ENCODE measurements at regions not wholly inside any gene's neighbourhood (a gene's known extent, or its start where the extent isn't known, plus 50 kb on each side); places are given as distances from the start of the nearest gene placed in this dataset.

GRCh38 chr2:107385921-107386320 is 440.8 kb upstream of the RGPD4 start:
- ATAC-seq (no peak), DNase-seq (ENCODE audit: low spot score in 2 of 2) (no peak)
- Mint-ChIP-seq H3K27ac (no peak overlapping the region), H3K9me3 (peaks cover 27 to 32% of the 10 kb centered on the region in 2 donors), H3K36me3 (no peaks in the 10 kb centered on the region)

GRCh38 chr2:107392241-107392704 is 434.4 kb upstream of the RGPD4 start:
- DNase-seq (ENCODE audit: low spot score in 2 of 2) (no peak), ATAC-seq (no peak)
- Mint-ChIP-seq H3K27ac (no peak overlapping the region), H3K9me3 (peaks cover 14 to 16% of the 10 kb centered on the region in 2 donors), H3K36me3 (no peaks in the 10 kb centered on the region)

- ATAC-seq = no peak
- H3K36me3 Mint-ChIP-seq = no peaks in the 10 kb centered on the region
- peaks cover 6 to 13% of the 10 kb centered on the region in 2 donors for H3K9me3 Mint-ChIP-seq
Measured at GRCh38 chr2:107393516-107393915, 433.2 kb upstream of the RGPD4 start.

GRCh38 chr2:107398683-107399082 is 428.0 kb upstream of the RGPD4 start:
- Mint-ChIP-seq H3K9me3 (peaks cover 0 to 3% of the 10 kb centered on the region in 2 donors), H3K36me3 (no peaks in the 10 kb centered on the region), H3K27ac (no peak overlapping the region)
- ATAC-seq = no peak
- no peak for DNase-seq (ENCODE audit: low spot score in 2 of 2)

More at GRCh38 chr2:107393516-107393915, 433.2 kb upstream of the RGPD4 start:
- no peak for DNase-seq (ENCODE audit: low spot score in 2 of 2)
- H3K27ac Mint-ChIP-seq = no peak overlapping the region

- ATAC-seq (no peak), DNase-seq (ENCODE audit: low spot score in 2 of 2) (no peak)
- Mint-ChIP-seq H3K27ac (no peak overlapping the region), H3K9me3 (peaks cover 3 to 4% of the 10 kb centered on the region in 2 donors), H3K36me3 (no peaks in the 10 kb centered on the region)
Measured at GRCh38 chr2:107402330-107402729, 424.4 kb upstream of the RGPD4 start.

- DNase-seq (ENCODE audit: low spot score in 2 of 2) (no peak), ATAC-seq (no peak)
- no peak overlapping the region for H3K27ac Mint-ChIP-seq
- no peaks in the 10 kb centered on the region for H3K36me3 Mint-ChIP-seq
- peaks cover 0 to 8% of the 10 kb centered on the region in 2 donors for H3K9me3 Mint-ChIP-seq
Measured at GRCh38 chr2:107405261-107405660, 421.4 kb upstream of the RGPD4 start.

- Mint-ChIP-seq H3K36me3 (no peaks in the 10 kb centered on the region), H3K27ac (no peak overlapping the region), H3K9me3 (peaks cover 0 to 8% of the 10 kb centered on the region in 2 donors)
- no peak for ATAC-seq
- DNase-seq (ENCODE audit: low spot score in 2 of 2) = no peak
Measured at GRCh38 chr2:107407017-107407416, 419.7 kb upstream of the RGPD4 start.

GRCh38 chr2:107407974-107408373 is 418.7 kb upstream of the RGPD4 start:
- Mint-ChIP-seq H3K27ac (no peak overlapping the region), H3K36me3 (no peaks in the 10 kb centered on the region), H3K9me3 (peaks cover 0 to 8% of the 10 kb centered on the region in 2 donors)
- DNase-seq (ENCODE audit: low spot score in 2 of 2) = no peak
- no peak for ATAC-seq

- Mint-ChIP-seq H3K9me3 (peaks cover 2 to 7% of the 10 kb centered on the region in 2 donors), H3K27ac (no peak overlapping the region), H3K36me3 (peaks cover 1 to 2% of the 10 kb centered on the region in 2 donors)
- ATAC-seq = no peak
- no peak for DNase-seq (ENCODE audit: low spot score in 2 of 2)
Measured at GRCh38 chr2:107411267-107411666, 415.4 kb upstream of the RGPD4 start.

- no peak overlapping the region for H3K27ac Mint-ChIP-seq
- ATAC-seq (no peak), DNase-seq (ENCODE audit: low spot score in 2 of 2) (no peak)
- peaks cover 8 to 9% of the 10 kb centered on the region in 2 donors for H3K36me3 Mint-ChIP-seq
- peaks cover 9 to 16% of the 10 kb centered on the region in 2 donors for H3K9me3 Mint-ChIP-seq
Measured at GRCh38 chr2:107412209-107412904, 414.3 kb upstream of the RGPD4 start.

GRCh38 chr2:107412981-107413380 is 413.7 kb upstream of the RGPD4 start:
- H3K9me3 Mint-ChIP-seq = peaks cover 13 to 18% of the 10 kb centered on the region in 2 donors
- H3K36me3 Mint-ChIP-seq = peaks cover 8 to 11% of the 10 kb centered on the region in 2 donors
- no peak overlapping the region for H3K27ac Mint-ChIP-seq
- ATAC-seq (no peak), DNase-seq (ENCODE audit: low spot score in 2 of 2) (no peak)

GRCh38 chr2:107414376-107414775 is 412.3 kb upstream of the RGPD4 start:
- Mint-ChIP-seq H3K9me3 (peaks cover 13 to 14% of the 10 kb centered on the region in 2 donors), H3K27ac (no peak overlapping the region), H3K36me3 (peaks cover 8 to 11% of the 10 kb centered on the region in 2 donors)
- ATAC-seq = no peak
- DNase-seq (ENCODE audit: low spot score in 2 of 2) = no peak

GRCh38 chr2:107418708-107419107 is 408.0 kb upstream of the RGPD4 start:
- Mint-ChIP-seq H3K36me3 (peaks cover 8 to 11% of the 10 kb centered on the region in 2 donors), H3K9me3 (peaks cover 14 to 16% of the 10 kb centered on the region in 2 donors), H3K27ac (no peak overlapping the region)
- DNase-seq (ENCODE audit: low spot score in 2 of 2) (no peak), ATAC-seq (no peak)

GRCh38 chr2:107419191-107419590 is 407.5 kb upstream of the RGPD4 start:
- Mint-ChIP-seq H3K36me3 (peaks cover 8 to 11% of the 10 kb centered on the region in 2 donors), H3K9me3 (peaks cover 14 to 16% of the 10 kb centered on the region in 2 donors), H3K27ac (no peak overlapping the region)
- no peak for ATAC-seq
- no peak for DNase-seq (ENCODE audit: low spot score in 2 of 2)

GRCh38 chr2:107428781-107429180 is 397.9 kb upstream of the RGPD4 start:
- no peak overlapping the region for H3K27ac Mint-ChIP-seq
- no peak for DNase-seq (ENCODE audit: low spot score in 2 of 2)
- H3K9me3 Mint-ChIP-seq = peaks cover 0 to 12% of the 10 kb centered on the region in 2 donors
- no peak for ATAC-seq
- H3K36me3 Mint-ChIP-seq = no peaks in the 10 kb centered on the region

- Mint-ChIP-seq H3K27ac (no peak overlapping the region), H3K36me3 (no peaks in the 10 kb centered on the region), H3K9me3 (peaks cover 0 to 9% of the 10 kb centered on the region in 2 donors)
- ATAC-seq (no peak), DNase-seq (ENCODE audit: low spot score in 2 of 2) (no peak)
Measured at GRCh38 chr2:107430006-107430405, 396.7 kb upstream of the RGPD4 start.

- no peak for DNase-seq (ENCODE audit: low spot score in 2 of 2)
- Mint-ChIP-seq H3K27ac (no peak overlapping the region), H3K9me3 (peaks cover 0 to 5% of the 10 kb centered on the region in 2 donors), H3K36me3 (no peaks in the 10 kb centered on the region)
- no peak for ATAC-seq
Measured at GRCh38 chr2:107430596-107431266, 396.0 kb upstream of the RGPD4 start.
